GM18870 (cell line): ENCODE measurements at regions not wholly inside any gene's neighbourhood (a gene's known extent, or its start where the extent isn't known, plus 50 kb on each side); places are given as distances from the start of the nearest gene placed in this dataset.
"Not testable (repeated sequence)": the region's sequence is repeated elsewhere in the genome, so short reads cannot be mapped to it uniquely, and the experiment has no call there.

Experiments
- ATAC-seq: cut with Tn5 transposase; IDR thresholded peaks from one replicate; pipeline ENCODE4 v1.9.1; 2021; ENCODE audit warnings: moderate library complexity; ENCODE audit not compliant: unreplicated experiment

DNA sequence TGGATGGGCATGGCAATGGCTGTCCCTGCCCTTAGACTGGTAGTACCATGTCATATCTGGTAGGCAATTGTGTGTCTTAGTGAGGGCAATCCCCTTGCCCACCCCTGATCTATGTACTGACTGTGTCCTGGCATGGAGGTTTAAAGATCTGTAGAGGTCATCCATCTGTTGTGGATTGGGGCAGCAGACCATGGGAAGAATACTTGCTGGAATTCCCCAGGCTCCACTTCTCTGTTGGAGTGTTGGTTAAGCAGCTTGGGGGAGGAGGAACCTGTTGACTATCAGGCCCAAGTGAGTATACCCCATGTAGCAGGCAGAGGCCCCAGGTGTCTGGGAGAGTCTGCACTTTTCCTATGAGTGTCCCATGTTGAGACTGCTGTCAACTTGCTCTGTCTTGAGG, 246.7 kb upstream of the DIPK2B start:
- ATAC-seq, result no peak

DNA sequence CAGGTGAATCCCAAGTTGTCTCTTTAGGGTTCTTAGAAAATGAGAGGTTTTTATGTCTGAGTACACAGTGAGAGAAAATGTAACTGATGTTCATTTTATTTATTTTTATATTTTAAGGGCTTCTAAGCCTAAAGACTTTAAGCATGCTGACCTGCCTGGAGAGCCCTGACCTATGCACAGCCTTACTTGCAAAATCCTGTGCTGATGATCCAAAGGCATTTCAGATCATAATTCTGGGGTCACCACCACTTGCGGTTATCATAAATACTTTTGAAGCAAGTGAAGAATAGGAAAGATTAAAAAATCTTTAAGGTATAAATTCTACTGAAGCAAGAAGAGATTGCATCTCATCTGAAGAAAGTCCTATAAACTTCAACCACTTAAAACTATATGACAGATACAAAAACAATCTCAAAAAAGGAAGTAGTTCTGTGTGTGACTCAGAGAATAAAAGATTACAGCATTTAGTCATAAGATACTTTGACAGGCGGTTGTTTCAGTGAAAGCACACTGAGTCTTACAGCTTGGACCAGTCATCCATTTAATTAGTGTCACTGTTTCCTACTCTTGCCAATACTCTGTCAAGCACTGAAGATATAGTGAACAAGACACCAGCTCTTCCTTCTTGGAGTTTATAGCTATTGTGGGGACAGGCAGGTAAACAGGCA, 245.2 kb upstream of the DIPK2B start:
- no peak for ATAC-seq

DNA sequence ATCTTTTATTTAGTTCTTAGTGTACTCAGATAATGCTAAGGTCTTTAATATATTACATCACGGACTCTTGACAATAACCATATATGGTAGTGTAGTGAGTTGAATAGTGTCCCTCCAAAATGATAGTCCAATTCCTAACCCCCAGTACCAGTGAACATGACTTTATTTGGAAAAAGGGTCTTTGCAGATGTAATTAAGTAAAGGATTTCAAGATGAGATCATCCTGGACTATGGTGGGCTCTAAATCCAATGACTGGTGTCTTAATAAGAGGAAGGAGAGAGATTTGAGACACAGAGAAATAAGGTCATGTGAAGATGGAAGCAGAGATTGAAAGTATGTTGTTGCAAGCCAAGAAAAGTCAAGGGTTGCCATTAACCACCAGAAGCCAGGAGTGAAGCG, 236.5 kb upstream of the DIPK2B start:
- no peak for ATAC-seq

DNA sequence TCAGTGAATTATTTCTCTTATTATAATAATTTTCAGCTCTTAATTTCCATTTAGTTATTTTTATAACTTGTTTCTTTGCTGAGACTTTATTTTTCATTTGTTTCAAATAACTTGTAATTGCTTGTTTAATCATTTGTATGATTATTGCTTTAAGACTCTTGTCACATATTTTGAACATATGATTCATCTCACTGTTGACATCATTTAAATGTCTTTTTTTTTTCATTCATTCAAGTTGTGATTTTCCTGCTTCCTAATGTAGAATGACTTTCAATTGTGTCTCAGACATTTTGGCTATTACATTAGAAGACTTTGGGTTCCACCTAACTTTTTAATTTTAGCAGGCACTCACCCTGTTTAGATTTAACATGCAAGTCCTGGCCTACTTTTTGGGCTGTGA, 234.8 kb upstream of the DIPK2B start:
- ATAC-seq, result no peak

DNA sequence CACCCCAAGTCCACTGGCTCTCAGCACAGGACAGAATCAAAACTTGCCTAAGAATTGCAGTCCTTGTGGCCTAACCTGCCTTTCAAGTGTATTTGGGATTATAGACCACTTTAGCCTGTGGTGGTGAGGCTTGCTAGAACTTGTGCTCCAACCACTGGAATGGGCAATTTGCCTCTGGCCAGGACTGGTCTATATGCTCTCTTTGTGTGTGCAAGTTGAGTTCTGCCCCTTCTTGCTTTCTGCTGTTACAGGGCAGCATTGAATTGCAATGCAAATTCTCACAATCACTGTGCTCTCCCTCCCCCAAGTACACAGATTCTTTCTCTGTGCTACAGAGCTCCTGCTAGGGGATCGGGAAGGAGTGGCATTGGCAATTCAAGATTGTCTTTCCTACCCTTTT, 233.6 kb upstream of the DIPK2B start:
- no peak for ATAC-seq

DNA sequence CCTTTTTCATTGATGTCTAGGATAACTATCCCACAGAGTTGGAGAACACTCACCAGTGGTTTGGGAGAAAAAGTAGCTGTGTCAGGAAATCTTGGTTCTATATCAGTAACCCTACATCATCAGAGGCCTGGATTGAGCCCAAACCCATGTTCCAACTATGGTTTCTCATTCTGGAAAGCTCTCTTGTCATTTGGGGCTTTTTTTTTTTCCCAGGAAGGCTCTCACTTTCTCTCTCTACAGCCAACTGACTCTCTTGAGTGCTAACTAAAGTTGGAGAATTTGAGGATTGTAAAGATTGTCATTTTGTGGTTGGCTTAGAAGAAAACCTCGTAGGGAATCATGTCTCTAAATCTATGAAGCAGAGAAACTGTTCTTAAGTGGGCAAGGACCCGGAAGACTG, 228.2 kb upstream of the DIPK2B start:
- no peak for ATAC-seq

DNA sequence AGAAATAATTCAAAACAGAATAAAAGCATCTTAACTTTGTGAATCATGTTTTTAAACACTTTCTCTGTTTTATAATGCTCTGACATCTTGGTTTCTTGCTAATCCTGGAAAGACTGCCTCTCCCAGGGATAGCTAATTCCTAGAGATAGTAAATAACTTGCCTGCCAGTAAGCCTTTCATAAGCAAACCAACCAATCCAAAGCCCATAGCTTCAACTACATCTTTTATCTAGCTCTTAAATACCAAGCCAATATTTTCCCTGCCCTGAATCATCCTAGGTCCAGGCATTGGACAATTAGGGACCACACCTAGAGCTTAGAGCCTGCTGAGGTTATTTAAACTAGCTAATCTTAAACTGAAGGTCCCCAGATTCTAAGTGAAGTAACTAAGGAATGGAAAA, 223.7 kb upstream of the DIPK2B start:
- no peak for ATAC-seq

DNA sequence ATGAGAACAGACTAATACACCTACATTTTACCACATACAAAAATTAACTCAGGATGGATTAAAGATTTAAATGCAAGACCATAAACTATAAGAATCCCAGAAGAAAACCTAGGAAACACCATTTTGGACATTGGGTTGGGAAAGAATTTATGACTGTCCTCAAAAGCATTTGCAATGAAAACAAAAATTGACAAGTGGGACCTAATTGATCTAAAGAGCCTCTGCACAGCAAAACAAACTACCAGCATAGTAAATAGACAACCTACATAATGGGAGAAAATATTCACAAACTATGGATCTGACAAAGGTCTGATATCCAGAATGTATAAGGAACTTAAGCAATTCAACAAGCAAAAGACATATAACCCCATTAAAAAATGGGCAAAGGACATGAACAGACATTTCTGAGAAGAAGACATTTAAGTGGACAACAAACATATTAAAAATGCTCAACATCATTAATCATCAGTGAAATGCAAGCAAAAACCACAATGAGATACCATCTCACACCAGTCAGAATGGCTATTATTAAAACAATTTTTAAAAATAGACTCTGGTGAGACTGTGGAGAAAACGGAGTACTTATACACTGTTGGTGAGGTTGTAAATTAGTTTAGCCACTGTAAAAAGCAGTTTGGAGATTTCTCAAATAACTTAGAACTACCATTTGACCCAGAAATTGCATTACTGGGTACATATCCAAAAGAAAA, 221.7 kb upstream of the DIPK2B start:
- ATAC-seq, result no peak

DNA sequence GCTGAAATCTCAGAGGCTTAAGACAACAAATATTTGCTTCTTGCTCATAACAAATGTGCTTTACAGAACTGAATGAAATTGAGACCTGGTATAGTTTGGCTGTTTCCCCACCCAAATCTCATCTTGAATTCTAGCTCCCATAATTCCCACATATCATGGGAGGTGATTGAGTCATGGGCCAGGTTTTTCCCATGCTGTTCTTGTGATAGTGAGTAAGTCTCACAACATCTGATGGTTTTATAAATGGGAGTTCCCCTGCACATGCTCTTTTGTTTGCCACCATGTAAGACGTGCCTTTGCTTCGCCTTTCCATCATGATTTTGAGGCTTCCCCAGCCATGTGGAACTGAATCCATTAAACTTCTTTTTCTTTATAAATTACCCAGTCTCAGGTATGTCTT, 221.1 kb upstream of the DIPK2B start:
- no peak for ATAC-seq

DNA sequence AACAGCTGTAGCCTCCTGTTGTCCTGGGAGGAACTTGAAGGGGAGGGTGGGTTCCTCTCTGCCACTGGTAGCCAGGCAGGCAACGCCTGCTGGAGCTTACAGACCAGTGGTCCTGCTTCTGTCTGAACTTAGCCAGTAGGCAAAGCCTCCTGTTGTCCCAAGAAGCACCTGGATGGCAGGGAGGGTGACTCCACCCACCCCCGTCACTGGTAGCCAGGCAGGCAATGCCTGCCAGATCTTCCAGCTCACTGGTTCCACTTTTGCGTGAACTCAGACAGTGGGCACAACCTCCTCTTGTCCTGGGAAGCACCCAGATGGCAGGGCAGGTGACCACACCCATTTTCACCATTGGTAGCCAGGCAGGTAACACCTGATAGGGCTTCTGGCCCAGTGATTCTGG, 203.5 kb upstream of the DIPK2B start:
- no peak for ATAC-seq

DNA sequence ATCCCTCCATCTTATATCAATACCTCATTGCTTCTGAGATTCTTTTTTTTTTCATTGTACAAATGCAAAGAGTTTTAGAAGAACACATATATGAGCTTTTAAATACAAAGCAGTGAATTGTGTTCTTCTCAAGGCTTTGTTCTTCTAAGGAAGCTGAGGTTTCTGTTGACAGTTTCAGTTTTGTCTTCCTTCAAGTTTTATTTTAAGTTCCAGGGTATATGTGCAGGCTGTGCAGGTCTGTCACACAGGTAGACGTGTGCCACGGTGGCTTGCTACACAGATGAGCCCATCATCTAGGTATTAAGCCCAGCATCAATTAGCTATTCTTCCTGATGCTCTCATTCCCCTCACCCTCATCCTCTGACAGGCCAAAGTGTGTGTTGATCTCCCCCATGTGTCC, 201.2 kb upstream of the DIPK2B start:
- no peak for ATAC-seq

DNA sequence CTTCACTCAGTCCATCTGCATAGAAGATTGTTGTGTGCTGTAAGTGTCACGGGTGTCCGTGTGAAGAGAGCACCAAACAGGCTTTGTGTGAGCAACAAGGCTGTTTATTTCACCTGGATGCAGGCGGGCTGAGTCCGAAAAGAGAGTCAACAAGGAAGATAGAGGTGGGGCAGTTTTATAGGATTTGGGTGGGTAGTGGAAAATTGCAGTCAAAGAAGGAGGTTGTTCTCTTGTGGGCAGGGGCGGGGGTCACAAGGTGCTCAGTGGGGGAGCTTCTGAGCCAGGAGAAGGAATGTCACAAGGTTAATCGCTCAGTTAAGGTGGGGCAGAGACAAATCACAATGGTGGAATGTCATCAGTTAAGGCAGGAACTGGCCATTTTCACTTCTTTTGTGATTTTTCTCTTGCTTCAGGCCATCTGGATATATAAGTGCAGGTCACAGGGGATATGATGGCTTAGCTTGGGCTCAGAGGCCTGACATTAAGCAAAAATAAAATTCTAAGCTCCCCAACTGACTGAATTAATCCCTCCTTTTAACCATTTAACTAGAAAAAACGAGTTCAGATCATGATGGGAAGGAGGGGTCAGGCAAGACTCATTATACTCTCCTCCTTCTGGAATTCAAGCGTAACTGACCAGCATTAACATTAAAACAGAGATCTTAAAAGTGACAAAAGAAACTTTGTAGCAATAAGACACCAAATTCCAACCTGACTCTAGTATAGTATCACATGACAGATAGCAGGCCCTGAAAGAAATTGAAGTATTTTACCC, 200.5 kb upstream of the DIPK2B start:
- not testable (repeated sequence) for ATAC-seq

DNA sequence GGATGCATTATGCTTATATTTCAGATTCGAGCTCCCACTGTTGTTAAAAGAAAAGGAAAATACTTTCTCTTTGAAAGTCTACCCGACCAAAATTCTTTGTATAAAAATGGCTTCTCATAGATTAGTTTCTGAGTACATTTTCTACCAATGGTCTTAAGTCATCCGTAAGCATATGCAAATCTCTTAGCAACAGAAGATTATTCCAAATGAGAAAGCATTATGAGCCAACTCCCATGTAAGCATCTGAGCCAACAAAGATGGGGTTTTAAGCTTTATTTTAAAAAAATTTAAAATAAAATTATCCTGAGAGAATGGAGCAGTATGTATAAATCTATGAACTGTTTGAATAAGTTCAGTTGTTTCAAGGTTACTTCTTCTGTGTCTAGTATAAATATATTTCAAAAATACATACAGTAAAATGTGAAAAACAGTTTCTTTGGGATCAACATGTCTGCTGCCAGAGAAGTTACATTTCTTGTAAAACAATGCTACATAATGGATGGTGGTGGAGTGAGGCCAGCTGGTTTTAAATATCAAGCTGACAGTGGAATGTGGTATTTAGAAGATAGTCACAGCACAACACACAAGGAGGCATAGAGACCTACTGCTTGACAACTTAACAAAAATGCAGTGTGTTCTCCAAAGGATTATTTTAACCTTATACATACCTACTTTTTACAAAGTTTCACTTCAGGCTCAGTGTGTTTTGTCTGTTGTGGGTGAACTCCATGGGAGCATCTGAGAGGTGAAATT, 199.5 kb upstream of the DIPK2B start:
- no peak for ATAC-seq

DNA sequence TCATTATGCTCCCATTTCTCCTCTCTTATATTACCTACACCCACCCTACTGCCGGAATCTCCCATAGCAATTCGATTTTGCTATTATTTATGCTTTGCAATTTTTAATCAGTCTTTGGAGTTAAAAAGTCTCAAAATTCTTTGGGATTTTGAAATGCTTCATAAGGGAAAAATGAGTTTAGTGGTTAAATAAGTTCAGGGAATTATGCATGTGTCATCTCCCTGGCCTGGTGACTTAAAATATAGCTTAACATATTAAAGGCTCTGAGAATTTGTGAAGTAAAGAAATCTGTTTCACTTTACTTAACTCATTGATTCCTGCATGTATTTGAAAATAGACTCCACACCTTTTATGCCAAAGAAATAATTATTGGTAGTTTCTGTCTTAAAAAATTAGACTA, 185.1 kb upstream of the DIPK2B start:
- no peak for ATAC-seq

DNA sequence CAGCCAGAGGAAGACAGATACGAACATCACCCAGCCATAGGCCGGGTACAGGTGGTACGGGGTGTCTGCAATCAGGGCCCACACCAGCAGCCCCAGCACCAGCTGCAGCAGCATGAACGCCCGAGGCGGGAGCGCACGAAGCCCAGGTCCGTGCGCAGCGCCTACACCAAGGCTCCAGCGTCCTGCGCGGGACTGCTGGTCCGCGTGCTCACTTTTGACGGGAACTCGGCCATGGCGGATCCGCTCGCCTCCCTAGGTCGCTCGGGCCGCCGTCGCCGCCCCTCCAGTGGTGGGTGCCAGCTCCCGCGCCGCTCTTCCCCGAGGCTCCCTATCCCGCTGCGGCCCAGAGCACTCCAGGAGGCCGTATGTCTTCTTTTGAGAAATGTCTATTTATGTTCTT, 181.2 kb upstream of the DIPK2B start:
- ATAC-seq, result no peak

DNA sequence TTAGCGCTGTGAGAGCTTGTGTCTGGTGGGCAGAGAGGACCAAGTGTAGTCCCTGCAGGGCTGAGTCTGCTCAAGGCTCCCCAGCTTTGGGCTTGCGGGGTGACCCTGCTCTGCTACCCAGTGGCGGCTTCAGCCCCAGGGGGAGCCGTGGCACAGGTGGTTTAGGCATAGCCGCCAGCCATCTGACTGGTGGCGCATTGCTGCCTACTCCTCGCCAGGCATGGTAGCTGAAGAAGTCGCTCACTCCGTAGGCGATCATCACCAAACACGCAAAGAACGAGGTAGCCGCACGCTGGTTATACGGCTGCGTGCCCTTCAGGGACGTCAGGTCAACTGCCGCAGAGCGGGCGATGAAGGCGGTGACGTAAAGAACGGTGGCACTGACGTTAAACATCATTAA, 180.7 kb upstream of the DIPK2B start:
- no peak for ATAC-seq

DNA sequence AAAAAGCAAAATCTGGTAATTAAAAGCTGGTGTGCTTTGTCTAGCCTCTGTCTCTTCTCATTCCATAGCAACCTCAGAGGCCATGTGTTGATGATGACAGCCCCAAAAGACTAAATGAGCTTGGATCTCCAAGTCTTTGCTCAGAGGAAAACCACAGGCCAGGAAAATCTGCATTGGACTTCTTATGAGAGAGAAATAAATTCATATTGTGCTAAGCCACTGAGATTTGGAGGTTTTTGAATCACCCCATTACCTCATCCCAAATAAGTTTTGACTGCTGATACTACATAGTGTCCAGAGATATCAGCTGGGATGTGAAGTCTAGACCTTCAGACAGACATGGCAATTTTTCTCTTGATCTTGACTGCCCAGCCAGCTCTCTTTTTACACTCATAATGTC, 178.6 kb upstream of the DIPK2B start:
- ATAC-seq, result no peak

DNA sequence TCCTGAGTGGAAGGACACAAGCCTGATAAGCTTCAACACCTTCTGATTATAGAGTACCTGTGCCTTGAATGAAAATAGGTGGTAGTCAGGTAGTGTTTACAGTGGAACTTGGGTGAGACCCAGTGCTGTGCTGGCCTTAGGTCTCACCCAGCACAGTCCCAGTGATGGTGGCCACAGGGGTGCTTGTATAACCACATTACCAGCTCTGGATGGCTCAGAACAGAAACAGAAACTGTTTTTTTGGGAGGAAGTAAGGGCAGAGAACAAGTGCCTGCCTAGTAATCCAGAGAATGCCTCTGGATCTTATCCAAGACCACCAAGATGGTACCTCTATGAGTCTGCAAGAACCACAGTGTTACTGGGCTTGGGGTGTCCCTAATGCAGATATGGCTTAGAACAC, 171.5 kb upstream of the DIPK2B start:
- no peak for ATAC-seq

DNA sequence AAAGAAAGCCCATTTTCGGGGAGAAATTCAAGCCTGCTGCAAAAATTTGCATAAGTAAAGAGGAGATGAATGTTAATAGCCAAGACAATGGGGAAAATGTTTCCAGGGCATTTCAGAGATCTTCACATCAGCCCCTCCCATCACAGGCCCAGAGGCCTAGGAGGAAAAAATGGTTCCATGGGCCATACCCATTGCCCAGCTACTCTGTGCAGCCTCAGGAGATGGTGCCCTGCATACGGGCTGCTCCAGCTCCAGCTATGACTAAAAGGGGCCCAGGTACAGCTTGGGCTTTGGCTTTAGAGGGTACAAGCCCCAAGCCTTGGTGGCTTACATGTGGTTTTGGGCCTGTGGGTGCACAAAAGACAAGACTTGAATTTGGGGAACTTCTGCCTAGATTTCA, 168.0 kb upstream of the DIPK2B start:
- ATAC-seq, result no peak

DNA sequence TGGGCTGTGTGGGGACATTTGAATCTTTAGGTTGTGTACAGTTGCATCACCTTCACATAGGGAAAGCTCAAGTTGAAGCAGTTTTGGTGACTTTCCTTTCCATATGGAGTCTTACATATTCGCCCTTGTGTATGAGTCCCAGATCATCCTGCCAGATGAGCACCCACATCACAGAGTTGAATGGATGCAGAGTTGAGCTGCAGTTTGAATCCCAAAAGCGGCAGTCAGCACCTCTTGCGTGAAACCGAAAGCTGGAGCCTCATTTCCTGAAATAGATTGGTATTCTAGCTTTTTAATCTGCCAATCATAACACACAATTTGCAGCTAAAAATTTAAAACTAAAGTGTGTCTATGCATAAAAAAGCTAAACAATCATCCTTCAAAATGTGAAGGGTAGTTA, 162.9 kb upstream of the DIPK2B start:
- ATAC-seq, result no peak

DNA sequence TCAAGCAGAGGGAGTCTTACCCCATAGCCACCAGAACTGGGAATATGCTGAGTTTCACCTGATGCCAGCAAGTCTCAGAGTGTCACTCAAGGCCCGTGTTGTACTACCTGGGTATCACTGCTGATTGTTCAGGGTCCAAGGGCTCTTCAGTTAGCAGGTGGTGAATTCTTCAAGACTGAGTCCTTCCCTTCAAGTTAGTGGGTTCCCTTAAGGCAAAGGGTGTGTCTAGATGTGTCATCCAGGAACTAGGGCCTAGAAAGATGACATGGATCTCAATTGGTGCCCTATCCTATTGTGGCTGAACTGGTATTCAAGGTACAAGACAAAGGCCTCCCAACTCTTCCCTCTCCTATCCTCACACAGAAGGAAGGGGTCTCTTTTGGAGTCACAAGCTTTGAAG, 159.9 kb upstream of the DIPK2B start:
- ATAC-seq, result no peak

DNA sequence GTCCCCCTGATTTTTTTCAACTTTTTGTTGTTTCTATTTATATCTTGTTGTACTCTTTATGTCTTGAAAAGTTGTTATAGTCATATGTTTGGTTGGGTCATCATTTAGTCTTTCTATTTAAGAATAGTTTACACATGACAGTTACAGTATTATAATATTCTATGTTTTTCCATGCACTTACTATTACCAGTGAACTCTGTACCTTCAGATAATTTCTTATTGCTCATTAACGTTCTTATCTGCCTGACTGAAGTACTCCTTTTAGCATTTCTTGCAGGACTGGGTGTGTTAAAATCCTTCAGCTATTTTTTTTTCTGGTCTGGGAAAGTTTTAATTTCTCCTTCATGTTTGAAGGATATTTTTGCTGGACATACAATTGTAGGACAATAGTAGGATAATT, 157.7 kb upstream of the DIPK2B start:
- ATAC-seq, result no peak
